Activated CD4-positive, CD25-positive, alpha-beta regulatory T cell treated with anti-CD3 and anti-CD28 coated beads, Interleukin-2, amount 50 U/mL, for 24 hours (primary cell): ENCODE measurements at regions not wholly inside any gene's neighbourhood (a gene's known extent, or its start where the extent isn't known, plus 50 kb on each side); places are given as distances from the start of the nearest gene placed in this dataset.
"Not testable (repeated sequence)": the region's sequence is repeated elsewhere in the genome, so short reads cannot be mapped to it uniquely, and the experiment has no call there.

Experiments used
- ATAC-seq, 2 donors: fragments of 150-1000 bp; cut with Tn5 transposase; one replicate each; pipeline ENCODE4 v1.10.0; 2021; ENCODE audit warnings: mild to moderate bottlenecking in 1 of 2, moderate library complexity in 1 of 2

DNA sequence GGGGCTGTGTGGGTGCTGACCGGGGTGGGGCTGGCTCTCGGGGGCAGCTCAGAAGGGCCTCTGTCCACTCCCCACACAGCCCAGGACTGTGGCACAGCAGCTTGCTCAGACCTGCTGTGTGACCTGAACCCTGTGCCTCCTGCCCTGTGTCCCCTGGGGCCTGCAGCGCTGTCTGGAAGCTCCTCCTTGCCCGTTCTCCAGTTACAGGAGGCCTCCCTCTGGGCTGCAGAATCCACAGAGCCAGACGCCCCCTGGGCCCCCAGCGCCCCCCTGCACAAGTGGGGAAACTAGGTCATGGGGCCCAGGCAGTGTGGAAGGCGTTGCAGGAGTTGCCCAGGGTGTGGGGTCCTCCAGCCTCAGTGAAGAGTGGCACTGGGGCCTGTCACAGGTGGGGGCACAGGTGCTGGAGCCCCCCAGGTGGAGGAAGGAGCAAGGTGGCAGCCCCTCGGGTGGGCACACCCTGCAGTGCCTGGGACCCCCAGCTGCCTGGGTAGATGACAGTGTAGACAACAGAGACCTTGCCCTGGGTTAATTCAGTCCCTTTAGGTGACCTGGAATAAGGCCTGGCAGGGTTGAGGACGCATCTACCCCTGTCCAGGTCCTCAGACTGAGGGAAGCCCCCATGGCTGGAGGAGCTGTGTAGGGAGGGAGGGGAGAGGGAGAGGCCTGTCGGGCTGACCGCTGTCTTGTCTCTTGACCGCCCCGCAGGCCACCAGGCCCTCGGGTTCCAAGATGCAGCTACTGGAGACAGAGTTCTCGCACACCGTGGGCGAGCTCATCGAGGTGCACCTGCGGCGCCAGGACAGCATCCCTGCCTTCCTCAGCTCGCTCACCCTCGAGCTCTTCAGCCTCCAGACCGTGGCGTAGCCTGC lies 120.2 kb downstream of the IGLL1 start:
- not testable (repeated sequence) for ATAC-seq

DNA sequence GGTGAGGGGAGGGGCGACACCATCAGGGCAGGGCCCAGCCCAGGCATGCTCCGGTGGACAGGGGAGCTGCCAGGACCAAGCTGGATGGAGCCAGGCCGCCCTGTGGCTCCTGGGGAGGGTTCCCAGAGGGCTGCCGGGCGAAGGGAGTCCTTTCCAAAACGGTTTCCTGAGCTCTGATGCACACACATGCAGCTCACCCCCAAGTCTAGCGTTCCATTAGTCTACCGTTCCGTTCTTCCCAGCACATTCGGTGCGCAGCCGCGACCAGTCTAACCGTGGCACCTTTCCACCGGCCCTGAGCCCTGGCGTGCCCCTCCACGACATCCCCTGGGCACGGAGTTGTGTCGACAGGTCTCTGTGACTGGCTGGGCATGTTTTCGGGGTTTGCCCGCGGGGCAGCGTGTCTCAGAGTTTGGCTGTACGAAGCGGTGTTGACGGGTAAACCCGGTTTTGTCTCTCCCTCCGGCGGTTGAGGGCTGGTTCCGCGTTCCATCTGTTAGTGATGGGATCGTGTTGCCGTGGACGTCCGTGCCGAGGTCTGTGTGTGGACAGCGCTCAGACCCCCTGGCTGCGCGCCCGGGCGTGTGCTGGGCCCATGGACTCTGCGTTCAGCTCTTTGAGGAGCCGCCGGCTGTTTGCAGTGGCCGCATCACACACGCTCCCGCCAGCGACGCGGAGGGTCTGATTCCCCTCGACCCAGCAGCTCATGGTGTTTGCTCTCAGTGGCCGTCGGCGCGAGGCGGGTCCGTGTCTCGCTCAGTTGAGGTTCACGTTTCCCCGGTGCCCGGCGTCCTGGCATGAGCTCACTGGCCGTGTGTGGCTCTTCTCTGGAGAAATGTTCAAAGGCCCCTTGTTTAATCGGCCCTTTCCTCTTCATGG lies 121.2 kb downstream of the IGLL1 start:
- ATAC-seq = no peak

GRCh38 chr22:23457380-23457985 lies 122.6 kb downstream of the IGLL1 start:
- ATAC-seq = no peak

DNA sequence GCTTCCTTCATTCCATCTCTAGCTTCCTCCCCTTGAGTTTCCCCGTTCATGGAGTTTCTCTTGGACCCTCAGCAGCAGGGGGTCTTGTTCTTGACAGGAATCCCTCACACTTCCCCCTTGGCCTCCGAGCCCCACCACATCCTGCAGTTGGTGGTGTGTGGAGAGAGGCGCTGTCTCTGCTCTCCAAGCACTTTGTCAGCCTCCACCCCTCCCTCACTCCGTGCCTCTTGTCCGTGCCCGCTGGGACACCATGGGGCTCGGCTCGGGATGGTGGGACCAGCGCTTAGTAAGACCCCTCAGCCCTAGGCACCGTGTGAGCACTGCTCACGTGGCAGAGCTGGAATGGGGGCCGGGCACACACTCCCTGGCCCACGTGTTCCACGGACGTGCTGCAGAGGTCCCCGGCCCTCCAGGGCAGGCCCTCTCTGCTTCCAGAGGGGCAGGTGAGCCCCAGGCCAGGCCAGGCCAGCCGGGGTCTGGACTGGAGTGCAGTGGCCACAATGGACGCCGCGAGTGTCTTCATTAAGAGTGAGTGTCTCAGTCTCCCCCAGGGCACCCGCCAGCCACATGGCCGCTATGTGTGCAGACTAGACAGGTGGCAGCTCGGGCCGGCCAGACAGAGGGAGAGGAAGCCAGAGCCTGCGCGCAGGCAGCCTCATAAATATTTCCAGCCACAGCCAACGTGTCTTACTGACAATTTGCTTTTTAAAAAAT lies 123.3 kb downstream of the IGLL1 start:
- not testable (repeated sequence) for ATAC-seq

- ATAC-seq = not testable (repeated sequence)
Observed at GRCh38 chr22:23454345-23454744, 125.7 kb downstream of the IGLL1 start.

- ATAC-seq = no peak
Observed at GRCh38 chr22:23453277-23453676, 126.8 kb downstream of the IGLL1 start.

DNA sequence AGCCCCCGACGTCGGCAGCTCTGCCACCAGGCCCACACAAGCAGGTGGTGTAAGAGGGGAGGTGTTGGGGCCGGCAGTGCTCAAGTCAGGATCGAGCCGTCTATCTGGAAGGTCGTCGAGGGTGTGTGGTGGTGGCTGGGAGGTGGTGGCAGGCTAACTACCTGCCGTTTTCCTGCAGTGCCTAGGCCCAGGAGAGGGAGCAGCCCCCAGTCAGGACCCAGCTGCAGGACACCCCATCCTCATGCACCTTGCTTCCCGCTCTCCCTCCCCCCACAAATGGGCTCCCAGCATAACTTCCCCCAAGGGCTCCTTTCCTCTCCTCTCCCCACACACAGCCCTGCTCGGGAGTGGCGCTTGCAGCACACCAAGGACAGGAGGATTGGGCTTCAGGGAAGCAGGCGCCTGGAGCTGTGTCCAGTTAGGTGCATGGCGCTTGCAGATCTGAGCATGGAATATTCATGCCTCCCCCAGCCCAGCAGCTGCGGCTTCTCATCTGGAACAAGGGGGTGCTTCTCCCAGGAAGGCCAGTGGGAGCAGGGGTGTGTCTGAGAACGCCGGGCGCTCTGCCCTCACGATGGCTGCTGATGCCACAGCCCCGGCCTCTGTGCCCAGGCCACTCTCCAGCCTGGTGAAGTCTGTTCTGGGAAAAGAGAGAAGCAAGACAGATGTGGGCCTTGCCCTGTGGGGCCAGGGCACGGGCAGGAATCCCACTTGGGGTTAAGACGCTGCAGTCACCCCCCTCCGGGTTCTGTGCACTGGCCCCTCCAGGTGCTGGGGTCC lies 127.7 kb downstream of the IGLL1 start:
- no peak for ATAC-seq

GRCh38 chr22:23451452-23452230 lies 128.4 kb downstream of the IGLL1 start:
- ATAC-seq = not testable (repeated sequence)

DNA sequence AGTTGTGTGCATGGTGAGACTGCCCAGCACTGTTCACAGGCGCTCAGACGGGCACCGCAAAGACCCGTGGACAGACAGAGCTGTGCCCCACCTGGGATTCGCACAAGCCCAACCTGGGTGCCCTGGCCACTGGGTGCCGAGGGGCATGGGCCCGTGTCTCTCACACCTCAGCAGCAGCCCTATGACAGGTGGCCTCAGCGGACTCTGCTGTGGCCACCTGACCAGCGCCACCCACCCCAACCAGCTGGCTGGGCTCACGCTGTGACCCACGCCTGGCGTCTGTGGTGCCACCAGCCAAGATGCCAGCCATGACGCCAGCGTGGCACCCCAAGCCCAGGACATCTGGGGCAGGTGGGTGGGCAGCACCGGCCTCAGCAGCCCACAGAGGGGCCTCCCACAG lies 129.3 kb downstream of the IGLL1 start:
- not testable (repeated sequence) for ATAC-seq

GRCh38 chr22:23450434-23450795 lies 129.7 kb downstream of the IGLL1 start:
- ATAC-seq = no peak

DNA sequence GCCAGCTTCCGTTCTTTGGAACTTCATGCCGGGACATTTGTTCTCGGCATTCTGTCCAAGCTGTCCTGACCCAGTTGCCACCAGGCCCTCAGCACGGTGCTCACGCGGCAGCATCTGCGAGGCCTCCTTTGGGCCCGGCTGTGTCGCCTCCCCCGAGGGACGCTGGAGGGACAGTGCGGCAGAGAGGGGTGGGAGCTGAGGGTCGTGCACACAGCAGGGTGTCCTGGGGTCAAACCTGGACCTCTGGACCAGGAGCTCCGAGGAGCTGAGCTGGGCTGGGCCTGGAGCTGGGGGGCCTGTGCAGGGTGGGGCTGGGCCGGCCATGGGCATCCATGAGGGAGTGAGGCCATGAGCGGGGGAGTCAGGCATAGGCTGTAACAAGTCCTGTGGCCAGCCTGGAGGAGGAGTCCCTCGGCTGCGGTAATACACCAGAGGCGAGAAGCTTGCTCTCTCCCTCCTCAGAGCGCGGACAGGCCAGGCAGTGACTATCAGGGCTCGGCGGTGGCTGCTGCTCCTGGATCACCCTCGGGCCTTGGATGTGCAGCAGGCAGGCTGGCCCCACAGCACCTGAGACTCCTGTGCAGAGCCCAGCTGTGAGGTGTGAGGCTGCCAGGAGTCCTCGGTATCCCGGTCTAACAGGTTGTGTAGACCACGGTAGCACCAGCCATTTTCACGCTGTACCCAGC lies 130.2 kb downstream of the IGLL1 start:
- ATAC-seq = peak in 1 of 2 donors; percentile 5

DNA sequence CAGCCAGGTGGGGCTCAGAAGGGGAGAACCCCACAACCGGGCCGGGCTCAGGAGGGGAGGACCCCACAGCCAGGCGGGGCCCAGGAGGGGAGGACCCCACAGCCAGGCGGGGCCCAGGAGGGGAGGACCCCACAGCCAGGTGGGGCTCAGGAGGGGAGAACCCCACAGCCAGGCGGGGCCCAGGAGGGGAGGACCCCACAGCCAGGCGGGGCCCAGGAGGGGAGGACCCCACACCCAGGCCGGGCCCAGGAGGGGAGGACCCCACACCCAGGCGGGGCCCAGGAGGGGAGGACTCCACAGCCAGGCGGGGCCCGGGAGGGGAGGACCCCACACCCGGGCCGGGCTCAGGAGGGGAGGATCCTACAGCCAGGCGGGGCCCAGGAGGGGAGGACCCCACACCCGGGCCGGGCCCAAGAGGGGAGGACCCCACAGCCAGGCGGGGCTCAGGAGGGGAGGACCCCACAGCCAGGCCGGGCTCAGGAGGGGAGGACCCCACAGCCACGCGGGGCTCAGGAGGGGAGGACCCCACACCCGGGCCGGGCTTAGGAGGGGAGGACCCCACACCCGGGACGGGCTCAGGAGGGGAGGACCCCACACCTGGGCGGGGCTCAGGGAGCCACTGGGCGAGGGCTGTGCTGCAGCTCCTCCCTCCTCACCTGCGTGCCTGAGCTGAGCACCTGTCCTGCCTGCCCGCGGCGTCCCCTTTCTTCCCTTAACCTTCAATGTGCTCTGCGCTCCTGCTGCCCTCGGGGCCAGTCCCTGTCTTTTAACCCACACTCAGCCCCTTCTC lies 131.4 kb downstream of the IGLL1 start:
- ATAC-seq = not testable (repeated sequence)

- ATAC-seq = no peak
Observed at GRCh38 chr22:23446796-23447350, 133.2 kb downstream of the IGLL1 start.

- ATAC-seq = not testable (repeated sequence)
Observed at GRCh38 chr22:23446194-23446593, 133.9 kb downstream of the IGLL1 start.

DNA sequence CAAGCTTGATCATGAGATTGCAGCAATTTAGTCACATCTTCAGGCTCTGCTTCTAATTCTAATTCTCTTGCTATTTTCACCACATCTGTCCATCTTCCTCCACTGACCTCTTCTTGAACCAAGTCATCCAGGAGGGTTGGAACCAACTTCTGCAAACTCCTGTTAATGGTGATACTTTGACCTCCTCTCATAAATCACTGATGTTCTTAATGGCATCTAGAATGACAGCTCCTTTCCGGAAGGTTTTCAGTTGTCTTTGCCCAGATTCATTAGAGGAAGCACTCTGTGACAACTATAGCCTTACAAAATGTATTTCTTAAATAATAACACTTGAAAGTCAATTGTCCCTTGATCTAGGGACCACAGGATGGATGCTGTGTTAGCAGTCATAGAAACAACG lies 136.2 kb downstream of the IGLL1 start:
- not testable (repeated sequence) for ATAC-seq

- not testable (repeated sequence) for ATAC-seq
Observed at GRCh38 chr22:23439581-23439980, 140.5 kb downstream of the IGLL1 start.

GRCh38 chr22:23438216-23438615 lies 141.9 kb downstream of the IGLL1 start:
- ATAC-seq = no peak

GRCh38 chr22:23437779-23438178 lies 142.3 kb downstream of the IGLL1 start:
- no peak for ATAC-seq

- ATAC-seq = not testable (repeated sequence)
Observed at GRCh38 chr22:23437107-23437395, 143.0 kb downstream of the IGLL1 start.
